ENCODE measurements at regions not wholly inside any gene's neighbourhood (a gene's known extent, or its start where the extent isn't known, plus 50 kb on each side); places are given as distances from the start of the nearest gene placed in this dataset.

DNA sequence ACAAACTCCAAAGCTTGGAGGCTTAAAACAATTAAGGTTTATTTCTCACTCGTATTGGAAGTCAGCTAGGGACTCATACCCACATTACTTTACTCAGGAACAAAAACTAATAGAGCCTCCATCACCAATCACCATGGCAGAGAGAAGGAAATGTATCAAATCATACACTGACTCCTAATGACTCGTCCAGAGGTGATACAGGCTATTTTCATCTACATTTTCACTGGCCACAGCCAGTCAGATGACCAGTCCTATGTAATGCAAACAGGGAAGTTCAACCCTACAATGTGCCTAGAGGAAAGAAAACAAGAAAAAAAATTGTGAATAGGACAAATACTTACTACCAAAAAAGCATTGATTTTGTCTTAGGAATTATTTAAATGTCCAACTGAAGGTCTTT lies 110.3 kb downstream of the SEC16B start:
- Histone ChIP-seq H3K36me3 (ENCODE audit: low read depth, low read length) (no peaks in the 10 kb centered on the region), H3K9ac (ENCODE audit: low read length) (no peak overlapping the region), H3K9me2 (replicated peaks; ENCODE audit: low read length) (no peaks in the 10 kb centered on the region), H4K20me1 (ENCODE audit: low read length) (no peaks in the 10 kb centered on the region), H3K4me3 (ENCODE audit: low read length) (no peak overlapping the region), H2AFZ (ENCODE audit: low read length) (no peak overlapping the region), H3K27ac (ENCODE audit: low read length) (no peak overlapping the region), H3K4me2 (ENCODE audit: low read length) (no peak overlapping the region), H3K9me3 (ENCODE audit: low read length) (no peaks in the 10 kb centered on the region), H3K4me1 (ENCODE audit: insufficient read depth, low read length) (no peaks in the 10 kb centered on the region), H3F3A (ENCODE audit: low read length, unreplicated experiment) (no peaks in the 10 kb centered on the region), H3K79me2 (ENCODE audit: low read length) (no peaks in the 10 kb centered on the region), H3K27me3 (ENCODE audit: low read length) (peaks cover 23% of the 10 kb centered on the region)
- intact Hi-C loops (cut with micrococcal nuclease), result no loop called here
- TF ChIP-seq, protein P1, sequence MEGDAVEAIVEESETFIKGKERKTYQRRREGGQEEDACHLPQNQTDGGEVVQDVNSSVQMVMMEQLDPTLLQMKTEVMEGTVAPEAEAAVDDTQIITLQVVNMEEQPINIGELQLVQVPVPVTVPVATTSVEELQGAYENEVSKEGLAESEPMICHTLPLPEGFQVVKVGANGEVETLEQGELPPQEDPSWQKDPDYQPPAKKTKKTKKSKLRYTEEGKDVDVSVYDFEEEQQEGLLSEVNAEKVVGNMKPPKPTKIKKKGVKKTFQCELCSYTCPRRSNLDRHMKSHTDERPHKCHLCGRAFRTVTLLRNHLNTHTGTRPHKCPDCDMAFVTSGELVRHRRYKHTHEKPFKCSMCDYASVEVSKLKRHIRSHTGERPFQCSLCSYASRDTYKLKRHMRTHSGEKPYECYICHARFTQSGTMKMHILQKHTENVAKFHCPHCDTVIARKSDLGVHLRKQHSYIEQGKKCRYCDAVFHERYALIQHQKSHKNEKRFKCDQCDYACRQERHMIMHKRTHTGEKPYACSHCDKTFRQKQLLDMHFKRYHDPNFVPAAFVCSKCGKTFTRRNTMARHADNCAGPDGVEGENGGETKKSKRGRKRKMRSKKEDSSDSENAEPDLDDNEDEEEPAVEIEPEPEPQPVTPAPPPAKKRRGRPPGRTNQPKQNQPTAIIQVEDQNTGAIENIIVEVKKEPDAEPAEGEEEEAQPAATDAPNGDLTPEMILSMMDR (conservative IDR thresholded peaks at IDR 0.05; ENCODE audit: low read depth, low read length), result no peak
- no peak for TF ChIP-seq EZH2phosphoT487 (IDR thresholded peaks at IDR 0.05; ENCODE audit: borderline replicate concordance, low read length)
- ChIA-PET POLR2A (ENCODE audit: unreplicated experiment) (no interaction called here), CTCF (no interaction called here)
- BruUV-seq (replicated peaks), result no TSS peak
- no peak for DNase-seq
- no peak for ATAC-seq

DNA sequence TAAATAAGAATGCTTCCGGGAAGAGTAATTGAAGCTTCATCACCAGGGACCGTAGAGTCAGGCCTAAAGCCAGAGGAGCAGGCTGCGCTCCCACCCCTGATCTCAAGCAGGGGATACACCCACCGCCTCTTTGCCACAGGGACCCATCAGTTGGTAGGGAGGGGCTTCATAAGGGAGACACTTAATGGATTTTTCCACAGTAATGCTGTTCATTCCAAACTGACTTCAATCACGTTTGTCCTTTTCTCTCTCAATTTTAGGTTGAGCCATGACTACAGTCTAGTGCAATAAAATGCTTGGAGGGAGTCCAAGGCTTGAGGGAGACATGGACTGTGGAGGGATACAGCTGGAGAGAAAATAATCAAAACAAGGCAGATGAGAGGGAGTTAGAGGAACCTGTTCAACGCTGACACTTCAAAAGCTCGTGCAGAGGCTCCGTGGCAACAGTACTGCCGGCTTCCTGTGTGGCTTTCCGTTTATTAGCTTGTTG lies 111.5 kb downstream of the SEC16B start:
- H3K4me3 ChIP-seq (ENCODE audit: low read length), result no peak overlapping the region
- ATAC-seq (no peak), DNase-seq (no peak)
- no peaks in the 10 kb centered on the region for H3K4me1 ChIP-seq (ENCODE audit: insufficient read depth, low read length)
- no peak overlapping the region for H2AFZ ChIP-seq (ENCODE audit: low read length)
- no peaks in the 10 kb centered on the region for H3K79me2 ChIP-seq (ENCODE audit: low read length)
- ChIA-PET CTCF (no interaction called here), POLR2A (ENCODE audit: unreplicated experiment) (no interaction called here)
- H4K20me1 ChIP-seq (ENCODE audit: low read length), result no peaks in the 10 kb centered on the region
- H3K4me2 ChIP-seq (ENCODE audit: low read length), result no peak overlapping the region
- intact Hi-C loops (cut with micrococcal nuclease), result no loop called here
- H3K27ac ChIP-seq (ENCODE audit: low read length), result no peak overlapping the region
- H3K9me2 ChIP-seq (replicated peaks; ENCODE audit: low read length), result no peaks in the 10 kb centered on the region
- no peaks in the 10 kb centered on the region for H3K36me3 ChIP-seq (ENCODE audit: low read depth, low read length)
- BruUV-seq (replicated peaks), result no TSS peak
- peaks cover 23% of the 10 kb centered on the region for H3K27me3 ChIP-seq (ENCODE audit: low read length)
- TF ChIP-seq EZH2phosphoT487 (IDR thresholded peaks at IDR 0.05; ENCODE audit: borderline replicate concordance, low read length) (no peak), EZH2 (IDR thresholded peaks at IDR 0.05; ENCODE audit: low read length, unreplicated experiment) (no peak)
- TF ChIP-seq, protein P1 (conservative IDR thresholded peaks at IDR 0.05; ENCODE audit: low read depth, low read length), result no peak
- no peaks in the 10 kb centered on the region for H3K9me3 ChIP-seq (ENCODE audit: low read length)
- no peak overlapping the region for H3K9ac ChIP-seq (ENCODE audit: low read length)
- H3F3A ChIP-seq (ENCODE audit: low read length, unreplicated experiment), result no peaks in the 10 kb centered on the region

DNA sequence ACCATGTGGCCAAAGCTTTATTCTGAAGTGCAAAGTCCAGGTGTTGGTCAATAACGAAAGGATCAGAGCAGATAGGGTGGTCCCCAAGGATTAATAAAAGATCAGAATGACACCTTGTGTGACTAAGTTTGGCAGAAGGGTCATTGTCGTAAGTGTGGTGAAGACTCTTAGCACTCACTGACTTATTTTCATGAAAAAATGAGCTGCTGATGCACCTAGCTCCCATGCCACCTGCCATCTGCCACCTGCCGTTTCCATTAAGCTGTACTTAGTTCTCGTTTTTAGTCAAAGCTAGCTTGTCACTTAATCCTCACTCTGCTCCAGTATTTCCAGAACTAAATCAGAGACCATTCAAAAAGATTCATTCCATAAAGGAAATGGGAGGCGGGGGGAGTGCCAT lies 112.6 kb downstream of the SEC16B start:
- no peak overlapping the region for H3K4me3 ChIP-seq (ENCODE audit: low read length)
- CTCF ChIA-PET, result no interaction called here
- peaks cover 23% of the 10 kb centered on the region for H3K27me3 ChIP-seq (ENCODE audit: low read length)
- intact Hi-C loops (cut with micrococcal nuclease), result no loop called here
- no peaks in the 10 kb centered on the region for H3K79me2 ChIP-seq (ENCODE audit: low read length)
- TF ChIP-seq, protein P1 (conservative IDR thresholded peaks at IDR 0.05; ENCODE audit: low read depth, low read length), result no peak
- TF ChIP-seq EZH2phosphoT487 (IDR thresholded peaks at IDR 0.05; ENCODE audit: borderline replicate concordance, low read length) (no peak), EZH2 (IDR thresholded peaks at IDR 0.05; ENCODE audit: low read length, unreplicated experiment) (no peak)
- H2AFZ ChIP-seq (ENCODE audit: low read length), result no peak overlapping the region
- no peaks in the 10 kb centered on the region for H3K9me3 ChIP-seq (ENCODE audit: low read length)
- no peak overlapping the region for H3K27ac ChIP-seq (ENCODE audit: low read length)
- no peaks in the 10 kb centered on the region for H3F3A ChIP-seq (ENCODE audit: low read length, unreplicated experiment)
- H3K4me2 ChIP-seq (ENCODE audit: low read length), result no peak overlapping the region
- ATAC-seq (no peak), DNase-seq (no peak)
- H4K20me1 ChIP-seq (ENCODE audit: low read length), result no peaks in the 10 kb centered on the region
- H3K36me3 ChIP-seq (ENCODE audit: low read depth, low read length), result no peaks in the 10 kb centered on the region
- POLR2A ChIA-PET (ENCODE audit: unreplicated experiment), result no interaction called here
- no peaks in the 10 kb centered on the region for H3K4me1 ChIP-seq (ENCODE audit: insufficient read depth, low read length)
- no TSS peak for BruUV-seq (replicated peaks)
- no peak overlapping the region for H3K9ac ChIP-seq (ENCODE audit: low read length)
- no peaks in the 10 kb centered on the region for H3K9me2 ChIP-seq (replicated peaks; ENCODE audit: low read length)

Measured in PC-3 (cell line).